SK-N-SH treated with all-trans-retinoic acid at 6 μM for 48 hours (cell line): ENCODE measurements at regions not wholly inside any gene's neighbourhood (a gene's known extent, or its start where the extent isn't known, plus 50 kb on each side); places are given as distances from the start of the nearest gene placed in this dataset.

ENCODE experiments used
- ATAC-seq: fragments of 200-7000 bp; cut with Tn5 transposase; 3 replicates; pipeline ENCODE4 v1.9.1; 2020; ENCODE audit warnings: mild to moderate bottlenecking, moderate library complexity
- ARNTL ChIP-seq: fragments of 450-650 bp; formaldehyde crosslinking; IDR thresholded peaks from 2 replicates; pipeline ENCODE4 v1.5.0; 2020; ENCODE audit warnings: low read depth, mild to moderate bottlenecking, moderate library complexity, borderline replicate concordance
- CSDC2 ChIP-seq: fragments of 250-450 bp; sonication (Bioruptor Pico); IDR thresholded peaks from 2 replicates; pipeline ENCODE4 v1.5.0; 2020; ENCODE audit warnings: mild to moderate bottlenecking, moderate library complexity
- CSRNP3 ChIP-seq: fragments of 250-450 bp; sonication (Bioruptor Pico); IDR thresholded peaks from 2 replicates; pipeline ENCODE4 v1.5.1; 2021; ENCODE audit warnings: mild to moderate bottlenecking, moderate library complexity
- ESRRG ChIP-seq: fragments of 250-450 bp; sonication (Bioruptor Pico); IDR thresholded peaks from 2 replicates; pipeline ENCODE4 v1.6.1; 2021; ENCODE audit warnings: mild to moderate bottlenecking
- GLIS3 ChIP-seq: fragments of 250-450 bp; sonication (Bioruptor Pico); IDR thresholded peaks from 2 replicates; pipeline ENCODE4 v1.5.0; 2020; ENCODE audit warnings: mild to moderate bottlenecking, moderate library complexity
- RARB ChIP-seq: fragments of 250-450 bp; sonication (Bioruptor Pico); IDR thresholded peaks from 2 replicates; pipeline ENCODE4 v1.8.0; 2021; ENCODE audit warnings: mild to moderate bottlenecking, moderate library complexity
- SNAI2 ChIP-seq: fragments of 250-450 bp; sonication (Bioruptor Pico); IDR thresholded peaks from 2 replicates; pipeline ENCODE4 v1.5.0; 2020; ENCODE audit warnings: mild to moderate bottlenecking, moderate library complexity
- TOX ChIP-seq: fragments of 250-450 bp; sonication (Bioruptor Pico); IDR thresholded peaks from 2 replicates; pipeline ENCODE4 v1.8.0; 2021; ENCODE audit warnings: mild to moderate bottlenecking, moderate library complexity, borderline replicate concordance
- ZC3H10 ChIP-seq: fragments of 250-450 bp; sonication (Bioruptor Pico); IDR thresholded peaks from 2 replicates; pipeline ENCODE4 v1.5.1; 2021; ENCODE audit warnings: mild to moderate bottlenecking, moderate library complexity
- ZFP3 ChIP-seq: fragments of 250-450 bp; sonication (Bioruptor Pico); IDR thresholded peaks from 2 replicates; pipeline ENCODE4 v1.5.0; 2020; ENCODE audit warnings: mild to moderate bottlenecking, moderate library complexity
- ZFP30 ChIP-seq: fragments of 450-650 bp; formaldehyde crosslinking; IDR thresholded peaks from 2 replicates; pipeline ENCODE4 v1.5.0; 2022; ENCODE audit warnings: mild to moderate bottlenecking, moderate library complexity
- ZNF565 ChIP-seq: fragments of 450-650 bp; formaldehyde crosslinking; conservative IDR thresholded peaks from 2 replicates; pipeline ENCODE4 v1.5.0; 2020; ENCODE audit warnings: low read depth, mild to moderate bottlenecking, moderate library complexity
- ZNF70 ChIP-seq: fragments of 450-650 bp; formaldehyde crosslinking; IDR thresholded peaks from 2 replicates; pipeline ENCODE4 v1.5.0; 2020; ENCODE audit warnings: mild to moderate bottlenecking, moderate library complexity
- ZNF8 ChIP-seq: fragments of 450-650 bp; formaldehyde crosslinking; IDR thresholded peaks from 2 replicates; pipeline ENCODE4 v1.5.0; 2020; ENCODE audit warnings: mild to moderate bottlenecking, moderate library complexity
- TF ChIP-seq, protein P1 (sequence below): fragments of 250-450 bp; sonication (Bioruptor Pico); IDR thresholded peaks from 2 replicates; pipeline ENCODE4 v1.8.0; 2021; ENCODE audit warnings: low read depth, mild to moderate bottlenecking, moderate library complexity, borderline replicate concordance
- TF ChIP-seq, protein P2 (sequence below): fragments of 250-450 bp; sonication (Bioruptor Pico); IDR thresholded peaks from 2 replicates; pipeline ENCODE4 v1.8.0; 2020; ENCODE audit warnings: mild to moderate bottlenecking, moderate library complexity, borderline replicate concordance

- ATAC-seq, result no peak
- TF ChIP-seq CSRNP3 (CRISPR knock-in tag), result no peak
- no peak for TF ChIP-seq ESRRG (CRISPR knock-in tag)
- no peak for TF ChIP-seq ZFP3 (CRISPR knock-in tag)
- no peak for TF ChIP-seq ZC3H10
- TF ChIP-seq ZNF8 (CRISPR knock-in tag), result no peak
- TF ChIP-seq, protein P1, sequence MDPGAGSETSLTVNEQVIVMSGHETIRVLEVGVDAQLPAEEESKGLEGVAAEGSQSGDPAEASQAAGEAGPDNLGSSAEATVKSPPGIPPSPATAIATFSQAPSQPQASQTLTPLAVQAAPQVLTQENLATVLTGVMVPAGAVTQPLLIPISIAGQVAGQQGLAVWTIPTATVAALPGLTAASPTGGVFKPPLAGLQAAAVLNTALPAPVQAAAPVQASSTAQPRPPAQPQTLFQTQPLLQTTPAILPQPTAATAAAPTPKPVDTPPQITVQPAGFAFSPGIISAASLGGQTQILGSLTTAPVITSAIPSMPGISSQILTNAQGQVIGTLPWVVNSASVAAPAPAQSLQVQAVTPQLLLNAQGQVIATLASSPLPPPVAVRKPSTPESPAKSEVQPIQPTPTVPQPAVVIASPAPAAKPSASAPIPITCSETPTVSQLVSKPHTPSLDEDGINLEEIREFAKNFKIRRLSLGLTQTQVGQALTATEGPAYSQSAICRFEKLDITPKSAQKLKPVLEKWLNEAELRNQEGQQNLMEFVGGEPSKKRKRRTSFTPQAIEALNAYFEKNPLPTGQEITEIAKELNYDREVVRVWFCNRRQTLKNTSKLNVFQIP (CRISPR knock-in tag), result no peak
- no peak for TF ChIP-seq ARNTL (CRISPR knock-in tag)
- TF ChIP-seq ZNF70 (CRISPR knock-in tag), result no peak
Observed at GRCh38 chr14:98799891-98800290, 472.1 kb downstream of the BCL11B start.

DNA sequence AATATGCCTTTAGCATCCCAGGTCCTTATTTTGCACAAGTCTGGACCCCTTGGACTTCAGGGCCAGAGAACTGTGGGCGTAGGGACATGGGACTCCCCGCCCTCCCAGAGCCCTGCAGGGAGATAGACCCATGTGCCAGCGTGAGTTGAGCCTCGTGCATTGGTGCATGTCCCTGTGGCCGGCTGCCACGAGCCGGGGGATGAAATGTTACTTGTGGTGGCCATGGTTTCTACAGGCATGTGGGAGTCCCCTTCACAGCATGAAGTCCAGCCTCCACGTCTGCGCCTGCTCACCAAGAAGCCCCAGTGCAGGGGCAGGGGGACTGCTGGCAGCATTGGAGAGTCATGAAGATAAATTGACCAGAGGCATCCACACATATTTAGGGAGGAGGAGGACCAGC is 470.0 kb downstream of the BCL11B start:
- ATAC-seq, result no peak
- TF ChIP-seq ZNF70 (CRISPR knock-in tag) (no peak), ZFP3 (CRISPR knock-in tag) (no peak)

GRCh38 chr14:98803196-98803595 is 468.8 kb downstream of the BCL11B start:
- no peak for TF ChIP-seq ARNTL (CRISPR knock-in tag)
- TF ChIP-seq RARB (CRISPR knock-in tag), result no peak
- no peak for ATAC-seq

DNA sequence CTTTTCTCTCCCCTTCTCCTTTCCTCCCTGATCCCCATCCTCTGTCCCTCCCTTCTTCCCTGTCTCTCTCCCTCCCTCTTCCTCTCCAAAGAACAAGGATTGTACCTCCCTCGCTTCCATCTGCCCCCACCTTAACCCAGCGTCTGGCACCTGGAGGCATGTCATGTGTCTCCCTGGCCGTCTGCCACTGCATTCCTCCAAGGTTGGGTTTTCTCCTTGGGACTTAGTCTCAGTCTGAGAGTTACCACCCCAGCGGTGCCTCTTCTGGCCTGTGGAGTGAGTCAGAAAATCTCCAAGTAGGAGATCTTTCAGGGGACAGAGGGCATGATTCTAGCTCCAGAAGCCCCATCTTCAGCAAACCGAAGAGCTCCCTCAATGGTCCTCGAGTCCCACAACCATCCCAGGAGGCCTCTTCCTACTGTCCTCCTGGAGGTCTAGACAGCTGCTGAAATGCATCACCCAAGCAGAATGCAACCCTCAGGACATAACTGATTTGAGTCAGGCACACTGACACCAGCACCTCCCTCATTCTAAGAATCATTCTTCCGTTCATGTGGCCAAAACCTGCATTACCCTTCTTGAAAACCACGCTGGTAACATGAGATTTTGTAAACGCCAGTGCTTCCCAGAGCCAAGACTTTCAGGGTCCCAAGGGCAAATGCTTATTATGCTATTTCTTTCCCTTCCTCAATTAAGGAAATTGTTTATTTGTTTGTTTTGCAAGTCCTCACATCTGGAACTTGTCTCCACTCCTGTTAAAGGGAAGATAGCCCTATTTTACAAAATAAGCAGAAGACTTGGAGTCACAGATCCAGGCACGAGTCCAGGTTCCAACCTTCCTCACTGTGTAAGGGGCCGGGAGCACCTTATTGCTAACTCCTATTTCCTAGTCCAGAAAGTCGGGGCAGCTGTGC is 463.2 kb downstream of the BCL11B start:
- TF ChIP-seq GLIS3 (CRISPR knock-in tag) (no peak), ZNF565 (CRISPR knock-in tag) (no peak), ZC3H10 (no peak), ARNTL (CRISPR knock-in tag) (no peak), CSDC2 (no peak)
- TF ChIP-seq, protein P1 (CRISPR knock-in tag), result no peak
- TF ChIP-seq, all 23 proteins: peak for 0
- no peak for ATAC-seq

DNA sequence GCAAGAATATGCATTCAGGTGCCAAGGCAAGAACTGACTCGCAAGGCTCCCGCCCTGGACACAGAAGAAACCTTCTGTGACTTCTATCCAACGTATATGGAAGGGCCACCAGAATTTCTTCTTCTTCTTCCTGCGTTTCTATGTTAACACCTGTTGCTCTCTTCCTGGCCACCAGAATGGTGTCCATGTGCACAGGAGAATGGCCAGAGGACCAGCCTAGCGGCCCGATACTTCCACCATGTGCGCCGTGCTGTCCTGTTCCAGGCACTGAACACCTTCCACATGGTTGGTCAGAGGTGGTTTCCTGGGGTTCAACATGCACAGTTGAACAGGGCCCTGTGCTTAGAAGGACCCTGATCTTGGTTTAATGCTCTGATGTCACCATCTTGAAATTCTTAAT is 455.8 kb downstream of the BCL11B start:
- ATAC-seq, result no peak
- TF ChIP-seq ESRRG (CRISPR knock-in tag) (no peak), ZC3H10 (no peak), ZFP30 (no peak), TOX (CRISPR knock-in tag) (no peak), CSDC2 (no peak), ZFP3 (CRISPR knock-in tag) (no peak), SNAI2 (no peak), RARB (CRISPR knock-in tag) (no peak)
- TF ChIP-seq, protein P1 (CRISPR knock-in tag), result no peak
- TF ChIP-seq, protein P2, sequence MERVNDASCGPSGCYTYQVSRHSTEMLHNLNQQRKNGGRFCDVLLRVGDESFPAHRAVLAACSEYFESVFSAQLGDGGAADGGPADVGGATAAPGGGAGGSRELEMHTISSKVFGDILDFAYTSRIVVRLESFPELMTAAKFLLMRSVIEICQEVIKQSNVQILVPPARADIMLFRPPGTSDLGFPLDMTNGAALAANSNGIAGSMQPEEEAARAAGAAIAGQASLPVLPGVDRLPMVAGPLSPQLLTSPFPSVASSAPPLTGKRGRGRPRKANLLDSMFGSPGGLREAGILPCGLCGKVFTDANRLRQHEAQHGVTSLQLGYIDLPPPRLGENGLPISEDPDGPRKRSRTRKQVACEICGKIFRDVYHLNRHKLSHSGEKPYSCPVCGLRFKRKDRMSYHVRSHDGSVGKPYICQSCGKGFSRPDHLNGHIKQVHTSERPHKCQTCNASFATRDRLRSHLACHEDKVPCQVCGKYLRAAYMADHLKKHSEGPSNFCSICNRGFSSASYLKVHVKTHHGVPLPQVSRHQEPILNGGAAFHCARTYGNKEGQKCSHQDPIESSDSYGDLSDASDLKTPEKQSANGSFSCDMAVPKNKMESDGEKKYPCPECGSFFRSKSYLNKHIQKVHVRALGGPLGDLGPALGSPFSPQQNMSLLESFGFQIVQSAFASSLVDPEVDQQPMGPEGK, result no peak
